ENCODE measurements at regions not wholly inside any gene's neighbourhood (a gene's known extent, or its start where the extent isn't known, plus 50 kb on each side); places are given as distances from the start of the nearest gene placed in this dataset.

- no peak for TF ChIP-seq ZNF462 (CRISPR knock-in tag; IDR thresholded peaks at IDR 0.05)
These were observed 62.4 kb downstream of the PTCHD4 start (continued) for GRCh38 chr6:48048451-48049146.

- Histone ChIP-seq H3K4me1 (ENCODE audit: insufficient read depth) (peaks cover 8% of the 10 kb centered on the region; the same call in 1 of the 2 replicates), H3K4me2 (no peak overlapping the region), H3F3A (replicated peaks; ENCODE audit: low read depth) (no peaks in the 10 kb centered on the region), H3K79me2 (replicated peaks; ENCODE audit: insufficient read depth) (no peaks in the 10 kb centered on the region), H3K9me2 (ENCODE audit: insufficient read depth) (no peaks in the 10 kb centered on the region), H3K36me3 (ENCODE audit: insufficient read depth) (no peaks in the 10 kb centered on the region), H2AFZ (no peak overlapping the region), H3K27ac (ENCODE audit: low read depth) (no peak overlapping the region), H4K20me1 (replicated peaks; ENCODE audit: insufficient read depth) (no peaks in the 10 kb centered on the region), H3K4me3 (no peak overlapping the region), H3K27me3 (ENCODE audit: insufficient read depth) (no peaks in the 10 kb centered on the region)
- Mint-ChIP-seq H3K36me3 (ENCODE audit: low read depth) (no peaks in the 10 kb centered on the region), H3K4me1 (peaks cover 11% of the 10 kb centered on the region), H3K27ac (no peak overlapping the region), H3K9me3 (no peaks in the 10 kb centered on the region; the same call in 2 of the 3 replicates), H3K27me3 (ENCODE audit: insufficient read depth, low read depth, poor library complexity) (no peaks in the 10 kb centered on the region), H3K4me3 (no peak overlapping the region)
- ATAC-seq: no peak
- no peak for DNase-seq (ENCODE audit: low spot score)
- no peak for TF ChIP-seq REST (IDR thresholded peaks at IDR 0.05; ENCODE audit: unreplicated experiment)
- TF ChIP-seq EZH2phosphoT487 (IDR thresholded peaks at IDR 0.05; ENCODE audit: unreplicated experiment): no peak
- TF ChIP-seq STAT1 (IDR thresholded peaks at IDR 0.05; ENCODE audit: unreplicated experiment): no peak
- no peak for TF ChIP-seq ETS1 (IDR thresholded peaks at IDR 0.05)
- no peak for TF ChIP-seq JUNB (IDR thresholded peaks at IDR 0.05; ENCODE audit: unreplicated experiment)
These were observed 69.1 kb downstream of the PTCHD4 start for GRCh38 chr6:48041894-48042293.

All from GM23338 (cell line).